Heart left ventricle (tissue), 13 donors: ENCODE measurements at regions not wholly inside any gene's neighbourhood (a gene's known extent, or its start where the extent isn't known, plus 50 kb on each side); places are given as distances from the start of the nearest gene placed in this dataset.

Source experiments
- POLR2A ChIP-seq, 2 donors: fragments of 450-650 bp; IDR thresholded peaks; one replicate each; pipeline ENCODE4 v1.6.1; 2017; ENCODE audit warnings: antibody characterized with exemption in 2 of 2, mild to moderate bottlenecking in 2 of 2, moderate library complexity in 2 of 2
- TF ChIP-seq, protein P1 (sequence below), 12 donors: fragments of 200-600 bp; sonication (generic) in 4 of 12; IDR thresholded peaks; one replicate each; pipeline versions ENCODE4 v1.5.0 to v1.8.0; 2018 to 2022; ENCODE audit warnings: antibody characterized with exemption in 12 of 12, mild to moderate bottlenecking in 5 of 12
- donor health status: ischemic (EF 13 %, LVEDD 7.1; RV severe dilation, severe dysfunction).
- donor health status: DM: no; HTN: yes; CAD: no.
- donor health status: DM: no; HTN: no; CAD: no.
- donor health status: ischemic (EF 25% LVEDD 6.9; RV normal size, moderate dysfunction).
- donor health status: ischemic (EF 25% LVEDD 5.7; RV mildly dilated, moderate dysfunction).
- donor health status: ischemic (EF 35%, LVEDD 5.7; RV mildly dilated, moderate dysfunction).
- donor health status: nonischemic (EF 11% LVEDD 7.7; RV severe dilation, severe dysfunction).
- donor health status: DM: yes; HTN: yes; CAD: no.
- donor health status: PGD.
- donor health status: ischemic (EF 29% LVEDD 5.4; RV normal size, mild dysfunction).
- donor health status: nonischemic (EF 23%, LVEDD 6.1; RV moderate dilation, normal function).

GRCh38 chr20:60822699-60823607, 429.1 kb upstream of the CDH4 start:
- TF ChIP-seq, protein P1, sequence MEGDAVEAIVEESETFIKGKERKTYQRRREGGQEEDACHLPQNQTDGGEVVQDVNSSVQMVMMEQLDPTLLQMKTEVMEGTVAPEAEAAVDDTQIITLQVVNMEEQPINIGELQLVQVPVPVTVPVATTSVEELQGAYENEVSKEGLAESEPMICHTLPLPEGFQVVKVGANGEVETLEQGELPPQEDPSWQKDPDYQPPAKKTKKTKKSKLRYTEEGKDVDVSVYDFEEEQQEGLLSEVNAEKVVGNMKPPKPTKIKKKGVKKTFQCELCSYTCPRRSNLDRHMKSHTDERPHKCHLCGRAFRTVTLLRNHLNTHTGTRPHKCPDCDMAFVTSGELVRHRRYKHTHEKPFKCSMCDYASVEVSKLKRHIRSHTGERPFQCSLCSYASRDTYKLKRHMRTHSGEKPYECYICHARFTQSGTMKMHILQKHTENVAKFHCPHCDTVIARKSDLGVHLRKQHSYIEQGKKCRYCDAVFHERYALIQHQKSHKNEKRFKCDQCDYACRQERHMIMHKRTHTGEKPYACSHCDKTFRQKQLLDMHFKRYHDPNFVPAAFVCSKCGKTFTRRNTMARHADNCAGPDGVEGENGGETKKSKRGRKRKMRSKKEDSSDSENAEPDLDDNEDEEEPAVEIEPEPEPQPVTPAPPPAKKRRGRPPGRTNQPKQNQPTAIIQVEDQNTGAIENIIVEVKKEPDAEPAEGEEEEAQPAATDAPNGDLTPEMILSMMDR (IDR thresholded peaks at IDR 0.05), result no peak
- TF ChIP-seq POLR2A (IDR thresholded peaks at IDR 0.05), result no peak
